Chondrocyte (in vitro differentiated cells): ENCODE measurements at regions not wholly inside any gene's neighbourhood (a gene's known extent, or its start where the extent isn't known, plus 50 kb on each side); places are given as distances from the start of the nearest gene placed in this dataset.

Experiments
- DNase-seq: peaks from one replicate; pipeline ENCODE4 v3.0.0; 2021; ENCODE audit warnings: mixed read lengths, low spot score
- H3K27ac Mint-ChIP-seq: one replicate; pipeline ENCODE4 v1.8.0; 2021; ENCODE audit warnings: mild to moderate bottlenecking, moderate library complexity, mixed read lengths; ENCODE audit not compliant: unreplicated experiment
- H3K27me3 Mint-ChIP-seq: 2 replicates; pipeline ENCODE4 v1.8.0; 2021; ENCODE audit warnings: low read depth, mixed read lengths
- H3K36me3 Mint-ChIP-seq: 2 replicates; pipeline ENCODE4 v1.8.0; 2021; ENCODE audit warnings: low read depth, mixed read lengths
- H3K4me1 Mint-ChIP-seq: 2 replicates; pipeline ENCODE4 v1.8.0; 2021; ENCODE audit warnings: low read depth, mild to moderate bottlenecking, mixed read lengths
- H3K4me3 Mint-ChIP-seq: one replicate; pipeline ENCODE4 v1.8.0; 2021; ENCODE audit warnings: mild to moderate bottlenecking, moderate library complexity, mixed read lengths; ENCODE audit not compliant: unreplicated experiment
- H3K9me3 Mint-ChIP-seq: 2 replicates; pipeline ENCODE4 v1.8.0; 2021; ENCODE audit warnings: low read depth, mixed read lengths
- TF ChIP-seq, protein P1 (sequence below): fragments of 200-600 bp; sonication (generic); IDR thresholded peaks from 2 replicates; pipeline ENCODE4 v1.5.0; 2021; ENCODE audit warnings: antibody characterized with exemption, mild to moderate bottlenecking, moderate library complexity

DNA sequence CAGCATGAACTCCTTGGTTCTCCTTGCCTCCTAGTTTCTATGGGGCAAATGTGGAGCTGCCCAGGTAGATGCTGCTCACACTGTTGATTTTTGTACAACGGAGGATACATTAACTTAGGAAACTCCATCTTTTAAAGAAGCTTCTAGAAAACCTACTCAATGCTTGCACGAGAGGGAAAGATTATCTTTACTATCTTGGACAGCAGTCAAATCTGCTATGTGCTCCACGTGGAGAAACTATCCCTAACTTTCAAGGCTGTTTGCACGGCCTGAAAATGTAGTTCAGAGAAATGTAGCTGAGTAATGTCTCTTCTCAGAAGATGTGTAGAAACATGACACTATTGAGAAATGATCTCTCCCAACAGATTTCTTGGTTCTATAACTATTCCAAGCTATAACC, 1530.9 kb upstream of the PABPC4L start:
- H3K4me3 Mint-ChIP-seq: no peak overlapping the region
- H3K4me1 Mint-ChIP-seq: no peaks in the 10 kb centered on the region
- H3K36me3 Mint-ChIP-seq: no peaks in the 10 kb centered on the region
- TF ChIP-seq, protein P1, sequence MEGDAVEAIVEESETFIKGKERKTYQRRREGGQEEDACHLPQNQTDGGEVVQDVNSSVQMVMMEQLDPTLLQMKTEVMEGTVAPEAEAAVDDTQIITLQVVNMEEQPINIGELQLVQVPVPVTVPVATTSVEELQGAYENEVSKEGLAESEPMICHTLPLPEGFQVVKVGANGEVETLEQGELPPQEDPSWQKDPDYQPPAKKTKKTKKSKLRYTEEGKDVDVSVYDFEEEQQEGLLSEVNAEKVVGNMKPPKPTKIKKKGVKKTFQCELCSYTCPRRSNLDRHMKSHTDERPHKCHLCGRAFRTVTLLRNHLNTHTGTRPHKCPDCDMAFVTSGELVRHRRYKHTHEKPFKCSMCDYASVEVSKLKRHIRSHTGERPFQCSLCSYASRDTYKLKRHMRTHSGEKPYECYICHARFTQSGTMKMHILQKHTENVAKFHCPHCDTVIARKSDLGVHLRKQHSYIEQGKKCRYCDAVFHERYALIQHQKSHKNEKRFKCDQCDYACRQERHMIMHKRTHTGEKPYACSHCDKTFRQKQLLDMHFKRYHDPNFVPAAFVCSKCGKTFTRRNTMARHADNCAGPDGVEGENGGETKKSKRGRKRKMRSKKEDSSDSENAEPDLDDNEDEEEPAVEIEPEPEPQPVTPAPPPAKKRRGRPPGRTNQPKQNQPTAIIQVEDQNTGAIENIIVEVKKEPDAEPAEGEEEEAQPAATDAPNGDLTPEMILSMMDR: no peak
- H3K27ac Mint-ChIP-seq: no peak overlapping the region
- no peak for DNase-seq
- no peaks in the 10 kb centered on the region for H3K27me3 Mint-ChIP-seq
- H3K9me3 Mint-ChIP-seq: peaks cover 3% of the 10 kb centered on the region

DNA sequence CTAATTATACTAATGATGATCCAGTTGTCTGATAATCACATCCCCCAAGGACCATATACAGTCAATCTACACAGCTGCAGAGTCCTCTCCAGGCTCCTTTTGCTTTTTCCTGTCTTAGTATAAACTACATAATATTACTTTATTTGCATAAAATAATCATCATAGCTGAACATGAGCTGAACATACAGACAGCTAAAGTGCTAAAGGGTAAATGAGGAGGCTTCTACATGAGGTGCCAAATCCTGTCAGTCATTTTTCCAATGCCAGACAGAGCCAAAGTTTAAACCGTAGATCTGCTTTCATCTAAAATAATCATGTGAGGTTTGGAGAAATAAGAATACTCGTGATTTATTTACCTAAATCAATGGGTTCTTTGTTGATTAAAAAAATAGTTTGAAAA, 1530.1 kb upstream of the PABPC4L start:
- TF ChIP-seq, protein P1: no peak
- peaks cover 3% of the 10 kb centered on the region for H3K9me3 Mint-ChIP-seq
- H3K4me3 Mint-ChIP-seq: no peak overlapping the region
- H3K36me3 Mint-ChIP-seq: no peaks in the 10 kb centered on the region
- no peak overlapping the region for H3K27ac Mint-ChIP-seq
- no peaks in the 10 kb centered on the region for H3K4me1 Mint-ChIP-seq
- no peaks in the 10 kb centered on the region for H3K27me3 Mint-ChIP-seq
- DNase-seq: no peak

DNA sequence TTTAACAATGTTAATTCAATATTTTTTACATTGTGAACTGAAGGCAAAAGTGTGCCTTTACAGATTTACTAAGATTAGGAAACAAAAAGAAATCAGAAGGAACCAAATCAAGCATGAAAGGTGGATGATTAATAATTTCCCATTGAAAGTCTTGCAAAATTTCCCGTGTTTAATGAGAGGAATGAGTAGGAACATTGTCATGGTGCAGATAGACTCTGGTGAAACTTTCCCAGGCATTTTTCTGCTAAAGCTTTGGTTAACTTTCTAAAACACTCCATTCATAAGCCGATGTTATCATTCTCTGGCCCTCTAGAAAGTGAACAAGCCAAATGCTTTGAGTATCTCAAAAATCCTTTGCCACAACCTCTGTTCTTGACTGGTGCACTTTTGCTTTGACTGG, 1522.8 kb upstream of the PABPC4L start:
- Mint-ChIP-seq H3K9me3 (no peaks in the 10 kb centered on the region), H3K4me1 (no peaks in the 10 kb centered on the region), H3K36me3 (no peaks in the 10 kb centered on the region), H3K27me3 (no peaks in the 10 kb centered on the region), H3K27ac (no peak overlapping the region), H3K4me3 (no peak overlapping the region)
- DNase-seq: no peak
- TF ChIP-seq, protein P1: no peak

DNA sequence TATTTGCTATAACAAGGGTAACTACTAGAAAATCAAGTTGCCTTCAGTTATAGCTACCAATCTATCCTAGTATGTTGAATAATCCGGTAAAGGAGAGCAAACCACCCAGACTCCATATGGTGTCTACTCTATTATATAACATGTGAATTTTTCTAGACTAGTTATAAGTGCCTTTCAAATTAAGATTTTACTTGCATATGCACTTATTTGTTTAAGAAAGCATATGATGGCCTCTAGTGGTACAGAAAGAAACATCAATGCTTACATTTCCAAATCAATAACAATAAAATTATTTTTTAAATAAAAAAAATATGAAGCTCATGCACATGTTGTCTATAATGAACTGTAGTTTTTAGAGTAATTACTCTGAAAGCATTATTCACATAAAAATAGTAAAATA, 1516.4 kb upstream of the PABPC4L start:
- H3K4me3 Mint-ChIP-seq: no peak overlapping the region
- H3K36me3 Mint-ChIP-seq: no peaks in the 10 kb centered on the region
- TF ChIP-seq, protein P1: peak; percentile 80
- no peak for DNase-seq
- no peaks in the 10 kb centered on the region for H3K4me1 Mint-ChIP-seq
- H3K27ac Mint-ChIP-seq: no peak overlapping the region
- no peaks in the 10 kb centered on the region for H3K27me3 Mint-ChIP-seq
- H3K9me3 Mint-ChIP-seq: no peaks in the 10 kb centered on the region

DNA sequence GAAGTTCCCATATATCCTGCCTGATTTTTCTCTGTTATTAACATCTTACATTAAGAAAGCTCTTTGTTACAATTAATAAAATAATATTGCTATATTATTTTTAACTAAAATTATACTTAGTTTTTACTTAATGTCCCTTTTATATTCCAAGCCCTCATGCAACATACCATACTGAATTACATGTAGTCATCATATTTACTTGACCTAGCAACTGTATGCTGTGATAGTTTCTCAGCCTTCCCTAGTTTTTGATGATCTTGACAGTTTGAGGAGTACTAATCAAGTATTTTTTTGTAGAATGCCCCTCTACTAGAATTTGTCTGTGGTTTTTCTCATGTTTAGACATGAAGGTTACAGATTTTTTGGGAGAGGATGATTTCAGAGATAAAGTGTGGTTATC, 1503.8 kb upstream of the PABPC4L start:
- H3K9me3 Mint-ChIP-seq: peaks cover 14% of the 10 kb centered on the region
- no peak overlapping the region for H3K4me3 Mint-ChIP-seq
- peaks cover 1% of the 10 kb centered on the region for H3K27me3 Mint-ChIP-seq
- DNase-seq: no peak
- H3K4me1 Mint-ChIP-seq: no peaks in the 10 kb centered on the region
- TF ChIP-seq, protein P1: no peak
- H3K27ac Mint-ChIP-seq: no peak overlapping the region
- H3K36me3 Mint-ChIP-seq: no peaks in the 10 kb centered on the region
